B cell (primary cell): ENCODE measurements at regions not wholly inside any gene's neighbourhood (a gene's known extent, or its start where the extent isn't known, plus 50 kb on each side); places are given as distances from the start of the nearest gene placed in this dataset.

Source experiments
- EZH2 ChIP-seq: IDR thresholded peaks from 2 replicates; pipeline ENCODE4 v1.6.1; 2012; ENCODE audit warnings: borderline replicate concordance, low read depth, mild to moderate bottlenecking, moderate library complexity, low read length; ENCODE audit not compliant: insufficient read depth, poor library complexity, severe bottlenecking
- TF ChIP-seq, protein P1 (sequence below): fragments of 200-600 bp; IDR thresholded peaks from one replicate; pipeline ENCODE4 v1.8.0; 2022; ENCODE audit warnings: antibody characterized with exemption, mild to moderate bottlenecking

DNA sequence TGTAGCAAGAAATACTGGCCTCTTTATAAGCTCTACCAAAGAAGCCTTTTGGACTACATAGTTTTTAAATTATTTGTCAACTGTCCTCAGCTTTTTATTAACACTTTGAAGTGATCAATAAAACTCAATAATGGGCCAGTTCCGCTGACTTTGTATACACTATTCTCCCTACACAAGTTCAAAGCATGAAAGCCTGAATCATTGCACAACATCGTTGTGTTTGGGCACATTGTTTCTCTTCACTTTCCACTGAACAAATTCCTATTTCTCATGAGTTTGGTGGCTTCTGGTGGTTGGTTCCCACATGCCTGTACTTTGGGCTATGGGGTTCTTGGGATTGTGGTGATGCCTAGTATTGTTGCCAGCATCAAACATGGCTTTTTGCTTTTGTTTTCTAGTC, 561.8 kb upstream of the LRRN3 start:
- TF ChIP-seq, protein P1, sequence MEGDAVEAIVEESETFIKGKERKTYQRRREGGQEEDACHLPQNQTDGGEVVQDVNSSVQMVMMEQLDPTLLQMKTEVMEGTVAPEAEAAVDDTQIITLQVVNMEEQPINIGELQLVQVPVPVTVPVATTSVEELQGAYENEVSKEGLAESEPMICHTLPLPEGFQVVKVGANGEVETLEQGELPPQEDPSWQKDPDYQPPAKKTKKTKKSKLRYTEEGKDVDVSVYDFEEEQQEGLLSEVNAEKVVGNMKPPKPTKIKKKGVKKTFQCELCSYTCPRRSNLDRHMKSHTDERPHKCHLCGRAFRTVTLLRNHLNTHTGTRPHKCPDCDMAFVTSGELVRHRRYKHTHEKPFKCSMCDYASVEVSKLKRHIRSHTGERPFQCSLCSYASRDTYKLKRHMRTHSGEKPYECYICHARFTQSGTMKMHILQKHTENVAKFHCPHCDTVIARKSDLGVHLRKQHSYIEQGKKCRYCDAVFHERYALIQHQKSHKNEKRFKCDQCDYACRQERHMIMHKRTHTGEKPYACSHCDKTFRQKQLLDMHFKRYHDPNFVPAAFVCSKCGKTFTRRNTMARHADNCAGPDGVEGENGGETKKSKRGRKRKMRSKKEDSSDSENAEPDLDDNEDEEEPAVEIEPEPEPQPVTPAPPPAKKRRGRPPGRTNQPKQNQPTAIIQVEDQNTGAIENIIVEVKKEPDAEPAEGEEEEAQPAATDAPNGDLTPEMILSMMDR, result no peak
- no peak for TF ChIP-seq EZH2
